ENCODE measurements at regions not wholly inside any gene's neighbourhood (a gene's known extent, or its start where the extent isn't known, plus 50 kb on each side); places are given as distances from the start of the nearest gene placed in this dataset.

DNA sequence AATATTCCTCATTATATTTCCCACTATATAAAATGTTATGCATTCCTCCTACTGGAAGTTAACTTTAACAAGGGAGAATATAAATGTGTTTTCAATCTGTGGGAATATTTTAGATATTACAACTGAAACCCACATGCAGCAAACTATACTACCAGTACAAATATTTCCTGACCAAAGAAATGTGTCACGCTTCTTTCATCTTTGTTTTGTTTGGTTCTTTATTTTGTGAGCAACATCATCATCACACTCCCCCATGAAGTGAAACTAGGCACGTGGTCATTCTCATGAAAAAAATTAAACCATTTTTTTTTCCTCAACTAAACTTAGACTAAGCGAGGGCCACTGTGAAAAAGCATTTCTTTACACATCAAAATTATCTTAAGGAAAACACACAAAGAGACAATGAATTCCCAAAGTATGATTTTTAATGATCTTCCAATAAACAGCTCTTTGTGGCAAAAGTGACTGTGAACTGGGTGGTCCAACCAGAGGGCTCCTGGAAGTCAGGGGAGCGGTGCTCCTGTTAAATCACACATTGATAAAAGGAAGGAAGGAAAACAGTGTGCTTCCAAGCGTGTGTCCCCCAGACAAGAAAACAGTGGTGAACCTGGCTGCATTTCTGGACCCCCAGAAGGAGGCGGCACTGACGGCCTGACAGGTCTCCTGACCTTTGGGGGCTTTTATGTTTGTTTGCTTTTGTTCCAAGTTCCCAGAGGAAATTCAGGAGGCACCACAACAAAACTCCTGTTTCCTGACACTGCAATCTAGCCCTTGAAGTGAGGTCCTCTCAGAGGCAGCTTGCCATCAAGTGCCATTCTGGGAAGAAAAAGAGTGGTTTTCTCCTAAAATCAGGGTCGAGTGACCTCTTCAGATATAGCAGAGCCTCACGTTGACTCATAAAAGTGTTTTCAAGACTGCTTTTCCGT lies 166.8 kb upstream of the FOXQ1 start:
- DNase-seq, result no peak

DNA sequence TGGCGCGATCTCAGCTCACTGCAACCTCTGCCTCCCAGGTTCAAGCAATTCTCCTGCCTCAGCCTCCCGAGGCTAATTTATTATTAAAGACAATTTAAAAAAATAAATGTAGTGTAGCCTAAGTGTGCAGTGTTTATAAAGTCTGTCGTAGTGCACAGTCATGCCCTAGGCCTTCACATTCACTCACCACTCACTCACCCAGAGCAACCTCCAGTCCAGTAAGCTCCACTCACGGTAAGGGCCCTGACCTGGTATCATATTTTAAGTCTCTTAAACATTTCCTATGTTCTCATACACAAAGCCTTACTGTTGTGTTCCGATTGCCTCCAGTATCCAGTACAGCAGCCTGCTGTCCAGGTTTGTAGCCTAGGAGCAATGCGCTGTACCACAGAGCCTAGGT lies 168.2 kb upstream of the FOXQ1 start:
- no peak for DNase-seq

DNA sequence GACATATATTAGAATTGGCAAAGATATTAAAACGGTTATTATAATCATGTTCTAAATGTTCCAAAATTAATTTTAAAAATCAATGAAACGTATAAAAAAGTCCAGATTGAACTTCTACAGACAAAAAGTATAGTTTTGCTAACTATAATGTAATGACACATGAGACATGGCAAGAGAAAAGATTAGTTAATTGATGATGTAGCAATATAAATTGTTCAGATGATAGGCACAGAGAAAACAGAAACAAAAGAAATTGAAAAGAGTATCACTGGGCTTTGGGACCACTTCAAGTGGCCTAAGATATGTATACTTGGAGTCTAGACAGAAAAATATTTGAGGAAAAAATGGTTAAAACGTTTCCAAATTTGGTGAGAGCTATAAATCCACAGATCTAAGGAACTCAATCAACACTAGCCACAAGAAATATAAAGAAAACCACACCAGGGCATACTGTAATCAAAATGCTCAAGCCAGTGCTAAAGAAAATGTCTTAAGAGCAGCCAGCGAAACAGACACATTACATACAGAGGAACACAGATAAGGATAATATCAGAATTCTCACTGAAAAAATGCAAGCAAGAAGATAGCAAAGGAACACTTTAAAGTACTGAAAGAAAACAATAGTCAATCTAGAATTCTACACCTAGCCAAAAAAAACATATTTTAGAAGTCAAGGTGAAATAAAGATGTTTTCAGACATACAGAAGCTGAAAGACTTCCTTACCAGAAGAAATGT lies 172.6 kb upstream of the FOXQ1 start:
- DNase-seq, result no peak

DNA sequence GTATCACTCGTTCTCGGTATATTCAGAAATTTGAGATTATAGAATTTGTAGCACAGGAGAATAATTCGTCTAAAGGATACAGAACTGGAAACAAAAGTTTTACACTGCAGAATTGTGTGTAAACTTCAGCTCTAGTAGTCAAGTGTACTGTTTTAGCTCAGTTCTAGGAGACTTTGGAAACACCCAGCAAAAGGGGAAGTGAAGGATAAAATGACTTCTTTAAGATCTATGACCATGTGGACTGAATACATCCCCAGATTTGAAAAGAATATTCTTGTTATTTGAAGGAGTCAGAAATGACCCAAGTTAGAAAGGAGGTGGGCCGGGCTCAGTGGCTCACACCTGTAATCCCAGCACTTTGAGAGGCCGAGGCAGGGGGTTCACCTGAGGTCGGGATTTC lies 174.0 kb upstream of the FOXQ1 start:
- DNase-seq, result no peak

DNA sequence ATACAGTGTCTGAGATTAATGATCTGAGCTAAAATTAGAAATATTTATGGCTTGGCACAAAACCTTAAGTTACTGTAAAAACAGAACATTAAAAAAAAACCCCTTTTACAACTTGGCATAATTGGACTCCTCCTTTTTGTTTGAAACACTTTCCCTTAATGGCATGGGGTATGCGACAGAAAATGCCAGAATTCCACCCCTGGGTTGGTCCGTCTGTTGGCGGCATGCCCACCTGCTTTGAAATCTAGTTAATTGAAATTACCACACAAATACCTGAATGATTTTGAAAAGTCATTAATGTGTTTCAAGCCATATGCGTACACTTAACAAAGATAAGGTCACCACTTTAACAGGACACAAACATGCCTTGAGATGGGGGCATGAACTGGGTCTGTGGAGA lies 175.1 kb upstream of the FOXQ1 start:
- DNase-seq, result no peak

DNA sequence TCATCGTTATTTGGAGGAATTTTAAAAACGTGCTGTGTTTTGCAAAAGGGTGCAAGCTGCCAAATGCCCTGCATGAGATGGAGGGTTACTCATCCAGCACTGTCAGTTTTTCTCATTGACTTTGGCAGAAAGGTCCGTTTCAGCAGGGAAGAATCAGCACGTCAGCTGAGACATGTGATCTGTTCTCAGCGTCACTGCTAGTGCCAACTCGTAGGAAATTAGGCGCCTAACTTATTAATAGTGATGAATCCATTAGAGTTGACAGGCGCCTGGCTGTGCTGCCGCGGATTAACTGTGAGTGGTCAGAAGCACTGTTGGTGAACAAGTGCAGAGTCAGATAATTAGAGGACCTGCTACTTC lies 175.5 kb upstream of the FOXQ1 start:
- DNase-seq, result no peak

DNA sequence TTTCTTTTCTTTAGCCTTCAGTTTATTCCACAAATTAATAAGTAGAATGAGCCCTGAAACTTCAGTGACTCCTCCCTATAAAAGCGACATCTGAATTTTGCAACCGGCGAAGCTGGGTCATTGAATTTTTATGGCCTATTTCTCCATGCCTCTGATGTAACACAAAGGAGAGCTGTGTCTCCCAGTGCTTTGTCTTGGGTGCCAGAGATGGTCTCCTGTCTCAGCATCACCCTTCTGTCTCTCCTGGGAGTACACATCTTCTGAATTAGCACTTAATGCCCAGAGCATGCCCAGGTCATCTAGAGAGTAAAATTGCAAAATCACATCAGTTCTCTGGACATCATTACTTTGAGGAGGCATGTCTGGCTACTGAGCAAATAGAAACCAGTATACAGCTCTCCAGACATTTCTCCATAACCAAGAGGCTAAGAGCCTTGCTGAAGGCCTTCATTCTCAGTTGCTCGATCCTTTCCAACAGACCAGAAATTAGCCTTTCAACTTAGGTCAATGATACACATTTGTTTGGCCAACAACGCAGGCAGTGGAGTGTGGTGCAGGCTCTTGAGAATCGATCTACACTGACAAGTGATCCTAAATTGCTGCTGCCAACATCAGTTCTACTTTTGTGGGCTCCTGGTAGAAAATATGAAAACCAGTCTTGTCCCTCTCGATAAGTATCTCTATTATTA lies 176.0 kb upstream of the FOXQ1 start:
- DNase-seq, result no peak

DNA sequence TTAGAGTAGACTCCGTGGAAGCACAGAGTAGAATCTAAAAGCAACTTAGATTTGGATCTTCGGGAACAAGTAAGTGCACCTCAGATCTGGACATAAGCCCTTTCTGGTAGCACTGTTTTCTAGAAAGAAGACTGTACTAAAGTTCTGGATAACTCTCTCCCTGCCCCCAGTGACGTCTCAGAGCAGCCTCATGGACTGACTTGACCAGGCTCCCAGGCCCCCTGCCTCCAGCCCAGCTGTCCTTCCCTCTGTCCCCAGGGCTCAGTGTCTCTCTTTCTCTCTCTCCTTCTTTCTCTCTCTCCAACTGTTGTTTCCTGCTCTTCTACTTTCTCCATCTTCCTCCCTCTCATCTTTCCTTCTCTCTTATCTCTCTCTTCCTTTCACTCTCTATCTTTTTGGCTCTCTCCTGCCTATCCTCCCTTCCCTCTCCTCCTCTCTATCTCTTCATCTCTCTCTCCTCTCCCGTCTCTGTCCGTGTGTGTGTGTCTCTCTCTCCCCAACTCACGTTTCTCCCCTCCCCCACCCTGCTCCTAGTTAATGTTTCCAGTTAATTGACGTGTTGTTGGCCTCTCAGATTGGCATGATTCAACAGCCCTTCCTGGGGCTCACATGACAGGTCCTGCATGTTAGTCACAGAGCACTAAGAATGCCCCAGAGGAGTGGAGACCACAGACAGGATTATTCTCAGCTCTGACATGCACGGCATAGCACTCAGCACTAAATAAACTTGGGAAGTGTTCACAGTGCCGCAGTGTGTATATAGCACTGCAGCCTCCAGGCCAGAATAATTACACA lies 180.4 kb upstream of the FOXQ1 start:
- no peak for DNase-seq

DNA sequence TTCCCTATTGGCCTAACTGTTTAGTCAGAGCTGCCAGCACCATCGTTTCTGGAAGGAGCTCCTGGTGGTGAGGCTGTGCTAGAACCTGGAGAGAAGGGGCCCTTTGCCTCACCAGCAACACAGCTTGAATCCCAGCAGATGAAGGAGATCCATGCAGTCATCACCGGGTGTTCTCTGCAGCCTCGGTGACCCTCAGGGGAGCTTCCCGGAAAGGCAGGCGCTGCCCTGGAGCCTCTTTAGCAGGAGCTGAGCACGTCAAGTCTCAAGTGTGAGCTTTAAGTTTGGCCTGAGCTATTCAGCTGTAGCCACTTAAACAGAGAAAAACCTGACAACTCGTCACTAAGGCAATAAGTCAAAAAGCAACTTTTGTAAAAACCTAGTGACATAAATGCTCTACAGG lies 181.2 kb upstream of the FOXQ1 start:
- DNase-seq, result no peak

DNA sequence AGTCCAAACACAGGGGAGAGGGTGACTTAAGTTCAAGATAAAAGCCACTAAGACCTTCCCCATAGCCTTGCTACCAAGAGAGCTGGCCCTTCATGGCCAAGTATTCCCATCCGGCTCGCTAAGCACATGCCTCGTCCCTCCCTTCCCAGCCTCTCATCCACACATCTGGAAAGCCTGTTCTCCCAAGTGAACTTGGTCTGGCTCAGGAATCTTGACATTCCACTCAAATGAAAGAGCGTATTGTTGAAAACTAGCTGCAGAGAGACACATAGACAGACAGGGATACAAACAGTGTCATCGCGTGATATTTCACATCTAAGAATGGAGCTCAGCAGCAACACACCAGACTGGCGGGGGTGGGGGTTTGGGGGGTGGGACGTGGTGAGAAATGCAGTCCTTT lies 182.8 kb upstream of the FOXQ1 start:
- no peak for DNase-seq

DNA sequence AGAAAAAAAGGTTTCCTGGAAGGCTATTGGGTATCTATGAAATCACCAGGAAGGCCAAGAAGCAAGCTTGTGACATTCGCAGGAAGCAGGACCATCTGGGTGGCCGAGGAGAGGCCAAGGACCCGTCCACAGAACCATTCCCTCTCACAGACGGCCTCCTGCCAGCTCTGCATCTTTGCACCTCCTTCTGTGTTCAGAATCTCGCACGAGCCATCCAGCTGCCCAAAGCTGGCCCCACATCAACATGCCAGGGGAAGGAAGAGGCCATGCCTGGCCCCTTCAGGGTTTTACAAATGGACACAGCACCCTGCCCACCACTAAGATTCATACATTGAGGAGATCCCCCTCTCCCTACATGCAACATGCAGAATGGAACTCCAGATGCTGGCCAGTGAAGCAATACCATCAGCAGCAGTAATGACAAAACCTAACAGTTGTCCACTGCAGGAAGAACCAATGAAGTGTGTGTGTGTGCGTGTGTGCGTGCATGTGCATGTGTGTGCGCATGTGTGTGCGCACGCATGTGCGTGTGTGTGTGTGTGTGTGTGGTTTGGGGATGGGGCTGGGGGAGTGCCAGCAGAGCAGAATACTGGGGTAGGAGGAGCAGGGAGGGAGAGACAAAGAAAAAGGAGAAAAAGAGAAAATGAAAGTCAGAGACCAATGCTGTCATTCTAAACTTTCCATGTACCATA lies 184.2 kb upstream of the FOXQ1 start:
- no peak for DNase-seq

DNA sequence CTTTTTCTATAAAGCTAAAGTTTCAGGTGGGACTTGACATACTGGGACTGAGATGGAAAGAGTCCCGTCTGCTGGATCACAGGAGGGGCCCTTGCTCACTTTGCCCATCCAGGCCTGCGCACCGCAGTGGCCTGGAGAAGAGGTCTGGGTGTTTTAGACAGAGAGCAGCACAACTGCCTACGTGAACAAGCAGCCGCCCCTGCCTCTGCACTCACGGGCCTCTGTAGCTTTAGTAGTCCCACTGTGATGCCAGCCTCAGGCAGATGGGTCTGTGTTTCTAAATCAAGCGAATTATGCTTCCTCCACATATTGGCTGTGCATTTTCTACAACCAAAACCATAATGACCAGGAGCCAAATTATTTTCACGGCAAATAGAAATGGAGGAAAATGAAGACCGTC lies 184.8 kb upstream of the FOXQ1 start:
- DNase-seq, result no peak

DNA sequence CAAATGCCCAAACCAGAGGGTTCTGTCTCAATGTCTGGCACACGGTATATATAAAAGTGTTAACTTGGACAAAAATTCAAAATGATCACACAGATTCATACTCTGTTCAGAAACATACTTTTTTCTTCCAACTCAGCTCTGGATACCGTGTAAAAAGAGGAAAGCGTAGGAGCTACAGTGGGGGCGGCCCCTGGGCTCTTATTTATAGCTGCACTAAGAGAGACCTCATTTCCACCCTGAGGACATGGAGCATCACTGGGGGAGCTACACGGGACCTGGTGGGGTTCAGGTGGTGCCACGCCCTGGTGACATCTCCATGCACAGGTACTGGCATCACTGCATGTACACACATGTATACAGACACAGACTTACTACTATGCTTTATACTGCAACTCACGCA lies 185.9 kb upstream of the FOXQ1 start:
- no peak for DNase-seq

DNA sequence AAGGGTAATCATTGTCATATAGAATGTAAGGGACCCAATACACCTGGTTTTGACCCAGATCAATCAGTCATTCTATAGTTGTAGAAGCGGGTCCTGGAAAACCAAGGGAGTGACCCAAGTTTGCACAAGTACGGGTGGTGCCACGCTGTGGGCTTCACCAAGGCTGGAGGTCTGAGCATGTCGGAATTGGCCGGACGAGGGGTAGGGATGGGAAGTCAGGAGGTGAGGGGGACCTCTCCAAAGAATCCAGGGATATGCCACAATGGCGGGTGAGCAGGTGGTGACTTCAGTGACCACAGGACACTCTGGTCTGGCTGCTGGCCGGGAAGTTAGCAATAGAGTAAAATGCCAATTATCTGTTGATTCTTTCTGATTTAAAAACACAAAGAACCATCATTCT lies 186.6 kb upstream of the FOXQ1 start:
- DNase-seq, result no peak

DNA sequence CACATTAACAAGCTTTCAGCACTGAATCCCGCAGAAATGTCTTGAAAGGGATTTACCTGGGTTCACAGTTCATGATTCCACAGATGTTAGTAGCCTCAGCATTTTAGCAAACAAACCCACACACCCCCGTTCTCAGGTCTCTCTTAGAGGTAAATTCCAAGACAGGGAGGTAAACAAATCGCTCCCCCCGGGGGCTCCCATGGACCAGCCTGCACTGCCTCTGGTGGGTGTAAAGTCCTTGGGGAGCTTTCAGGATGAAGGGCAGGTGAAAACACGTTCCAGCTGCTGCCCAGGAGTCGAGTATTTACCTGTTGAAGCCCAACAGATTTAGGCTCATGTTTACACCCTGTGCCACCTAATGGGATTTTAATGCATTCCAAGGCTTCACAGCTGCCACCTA lies 187.0 kb upstream of the FOXQ1 start:
- DNase-seq, result no peak

DNA sequence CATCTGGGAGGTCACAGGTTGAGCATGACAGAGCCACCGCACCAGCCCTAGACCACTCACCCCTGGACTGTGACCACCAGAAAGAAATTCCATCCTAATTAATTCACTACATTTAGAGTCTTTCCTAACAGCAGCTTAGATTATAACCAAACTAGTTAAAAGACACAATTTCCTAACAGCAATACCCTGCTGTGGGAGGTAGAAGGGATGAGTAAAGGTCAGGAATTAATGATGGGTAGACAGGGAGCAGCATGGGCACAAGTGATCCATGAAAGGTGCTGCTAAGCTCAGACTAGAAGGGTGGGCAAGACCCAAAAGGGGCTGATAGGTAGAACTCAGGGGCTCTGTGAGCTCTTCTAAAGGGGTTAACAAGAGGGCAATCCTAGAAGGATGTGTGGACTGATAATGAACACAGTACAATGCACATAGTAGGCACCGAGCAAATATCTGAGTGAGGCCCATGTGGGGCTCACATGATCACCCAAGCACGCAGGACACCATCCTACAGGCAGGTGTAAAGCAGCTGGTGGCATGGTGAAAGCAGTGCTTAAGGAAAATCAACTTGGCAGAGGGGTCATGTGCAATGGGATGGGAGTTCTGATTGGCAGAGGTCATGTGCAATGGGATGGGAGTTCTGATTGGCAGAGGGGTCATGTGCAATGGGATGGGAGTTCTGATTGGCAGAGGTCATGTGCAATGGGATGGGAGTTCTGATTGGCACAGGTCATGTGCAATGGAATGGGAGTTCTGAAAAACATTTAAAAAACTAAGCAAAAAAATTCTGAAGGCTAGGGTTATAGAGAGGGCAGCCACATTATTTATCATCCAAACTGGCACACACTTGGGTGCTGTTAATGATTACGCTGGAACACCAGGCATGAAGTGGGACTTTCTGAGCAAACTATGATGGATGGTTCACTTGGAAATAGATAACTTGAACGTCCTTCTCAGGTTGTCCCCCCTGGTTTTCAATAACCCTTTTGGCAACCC lies 188.2 kb upstream of the FOXQ1 start:
- DNase-seq, result no peak

DNA sequence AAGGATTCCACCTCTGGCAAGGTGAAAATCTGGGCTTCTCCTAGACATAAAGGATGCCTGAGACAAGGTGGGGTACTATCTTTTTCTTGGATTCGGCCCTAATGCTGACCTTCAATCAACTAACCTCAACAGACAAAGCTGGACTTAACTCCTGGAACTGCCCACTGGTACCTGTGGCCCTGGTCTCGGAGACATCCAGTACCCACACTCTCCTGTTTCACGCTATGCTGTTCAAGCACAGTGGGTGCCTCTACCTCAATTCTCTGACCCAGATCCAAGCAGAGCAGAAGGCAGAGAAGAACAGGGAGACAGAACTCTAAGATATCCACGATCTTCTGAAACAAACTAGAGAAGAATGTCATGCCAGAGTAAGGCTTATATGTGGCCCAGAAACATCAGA lies 189.8 kb upstream of the FOXQ1 start:
- no peak for DNase-seq

DNA sequence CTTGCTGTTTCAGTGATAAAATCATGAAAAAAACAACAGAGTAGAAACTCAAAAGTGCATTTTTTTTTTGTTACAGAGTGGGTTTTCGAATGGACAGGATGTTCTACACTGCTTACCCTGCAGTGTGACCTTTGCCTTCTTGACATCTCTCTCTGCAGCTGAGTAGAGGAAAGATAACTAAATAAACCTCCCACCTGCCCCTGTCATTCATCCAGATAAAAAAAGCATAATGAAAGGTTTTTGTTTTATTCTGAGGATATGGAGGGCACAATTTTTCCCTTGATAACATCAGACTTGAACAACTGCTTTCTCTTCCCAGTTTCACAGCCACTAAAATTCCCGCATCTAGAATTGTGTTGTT lies 193.6 kb upstream of the FOXQ1 start:
- DNase-seq, result no peak

DNA sequence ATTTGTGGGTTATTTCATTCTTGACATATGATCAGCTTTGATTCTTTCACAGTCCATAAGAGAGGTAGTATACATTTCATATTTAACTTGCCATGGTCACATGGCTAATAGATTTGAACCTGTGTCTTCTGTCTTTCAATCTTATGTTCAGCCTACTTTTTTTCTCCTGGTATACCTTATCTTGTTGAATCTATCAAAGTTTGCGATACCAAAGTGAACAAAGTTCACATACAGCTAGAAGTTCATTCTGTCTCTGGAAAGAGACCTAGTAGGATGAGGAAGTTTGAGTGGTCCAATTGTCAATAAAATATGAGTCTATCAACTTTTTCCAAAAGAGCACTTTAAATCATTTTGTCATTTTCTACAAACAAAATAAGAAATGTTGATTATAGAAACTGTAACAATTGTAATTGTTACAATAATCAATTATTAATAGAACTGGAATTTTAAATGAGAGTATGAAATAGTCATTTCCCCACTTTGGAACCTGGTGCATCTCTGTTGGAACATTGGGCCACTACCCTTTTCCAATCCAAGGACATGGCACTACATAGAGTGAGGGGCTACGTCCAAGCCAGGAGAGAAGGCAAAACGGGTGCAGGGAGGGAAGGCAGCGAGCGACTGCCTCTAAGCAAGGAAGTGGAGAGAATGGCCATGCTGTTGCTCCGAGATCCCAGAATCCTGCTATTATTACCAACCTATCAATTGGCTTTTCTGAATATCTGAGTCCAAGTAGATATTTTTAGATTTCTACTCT lies 194.2 kb upstream of the FOXQ1 start:
- no peak for DNase-seq

DNA sequence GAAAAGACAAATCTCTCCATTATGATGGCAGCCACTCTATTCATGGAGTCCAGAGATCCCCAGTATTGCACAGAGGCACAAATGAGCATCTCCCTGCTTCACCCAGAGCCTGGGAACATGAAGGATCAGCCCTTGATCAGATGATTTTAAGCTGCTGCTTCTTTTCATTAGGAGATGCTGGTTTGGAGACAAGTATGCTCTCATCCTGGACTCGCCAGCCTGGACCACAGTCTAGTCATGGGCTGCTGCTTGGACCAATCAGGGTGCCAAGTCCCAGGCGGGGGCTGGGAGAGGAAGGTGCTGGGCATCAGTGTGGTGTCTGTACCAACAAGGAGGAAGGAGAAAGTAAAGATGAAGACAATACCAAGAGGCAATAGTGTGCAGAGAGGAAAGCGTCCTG lies 195.7 kb upstream of the FOXQ1 start:
- DNase-seq, result no peak

Measured in CD4-positive, alpha-beta T cell treated with Interleukin-15 for 1 hour (primary cell).